GM12878 (cell line): ENCODE measurements at regions not wholly inside any gene's neighbourhood (a gene's known extent, or its start where the extent isn't known, plus 50 kb on each side); places are given as distances from the start of the nearest gene placed in this dataset.

Experiments used
- ATAC-seq: fragments of 200-7000 bp; cut with Tn5 transposase; 3 replicates; pipeline ENCODE4 v1.9.1; 2020; ENCODE audit warnings: mild to moderate bottlenecking, moderate library complexity
- BruUV-seq: library from RNA; stranded (reverse); fragments of 400-500 nt; replicated peaks from 2 replicates; lab custom pipeline; 2021; lab: Mats Ljungman, UMichigan
- CTCF ChIA-PET: fragments of 300-600 bp; sonication (Branson Sonifier 250); formaldehyde crosslinking; extraction: SDS; loops from one replicate; lab custom pipeline; 2021; ENCODE audit warnings: inconsistent platforms; lab: Yijun Ruan, JAX
- POLR2A ChIA-PET: fragments of 350-600 bp; formaldehyde crosslinking; extraction: SDS; loops from one replicate; lab custom pipeline; 2021; ENCODE audit warnings: inconsistent platforms; lab: Charles Lee
- RAD21 ChIA-PET: fragments of 300-600 bp; sonication (Branson Sonifier 250); formaldehyde crosslinking; loops from one replicate; lab custom pipeline; 2023; ENCODE audit warnings: antibody characterized with exemption; ENCODE audit not compliant: unreplicated experiment; lab: Charles Lee
- SMC1A ChIA-PET: fragments of 300-600 bp; sonication (Branson Sonifier 250); formaldehyde crosslinking; loops from one replicate; lab custom pipeline; 2023; ENCODE audit not compliant: unreplicated experiment, uncharacterized antibody; lab: Charles Lee
- DNase-seq: peaks from one replicate; pipeline ENCODE4 v3.0.0-alpha.2; 2011; ENCODE audit warnings: low read depth, low spot score
- FAIRE-seq: peaks from 3 replicates; lab custom pipeline; 2011; peaks lifted over from hg19 to GRCh38; lab: Jason Lieb, UNC
- H2AFZ ChIP-seq: 2 replicates; pipeline ENCODE4 v1.6.0; 2011; ENCODE audit warnings: low read depth, low read length, control low read depth; ENCODE audit not compliant: control insufficient read depth
- H3K27ac ChIP-seq: 2 replicates; pipeline ENCODE4 v1.5.1; 2011; ENCODE audit warnings: control low read depth; ENCODE audit not compliant: control insufficient read depth, insufficient read depth
- H3K27me3 ChIP-seq, 2 experiments: replicated peaks in 1 of 2; 2 replicates each; pipeline versions ENCODE4 v1.6.0 to v1.6.1; 2011; ENCODE audit warnings: low read length in 1 of 2; ENCODE audit not compliant: control insufficient read depth in 2 of 2, insufficient read depth in 2 of 2
- H3K36me3 ChIP-seq, 2 experiments: 2 replicates each; pipeline ENCODE4 v1.5.1; 2011; ENCODE audit warnings: low read length in 1 of 2; ENCODE audit not compliant: control insufficient read depth in 2 of 2, insufficient read depth in 2 of 2
- H3K4me1 ChIP-seq: 2 replicates; pipeline ENCODE4 v1.6.1; 2011; ENCODE audit warnings: mild to moderate bottlenecking, low read length, moderate library complexity, mixed read lengths; ENCODE audit not compliant: control insufficient read depth, insufficient read depth
- H3K4me2 ChIP-seq: 2 replicates; pipeline ENCODE4 v1.6.0; 2011; ENCODE audit warnings: control low read depth; ENCODE audit not compliant: control insufficient read depth, insufficient read depth
- H3K4me3 ChIP-seq: fragments of 200-600 bp; sonication (generic); 2 replicates; pipeline ENCODE4 v1.5.1; 2016
- H3K79me2 ChIP-seq: 2 replicates; pipeline ENCODE4 v1.6.0; 2011; ENCODE audit warnings: low read length; ENCODE audit not compliant: control insufficient read depth, insufficient read depth
- H3K9ac ChIP-seq: 2 replicates; pipeline ENCODE4 v1.8.0; 2011; ENCODE audit warnings: low read length, control low read depth, mixed read lengths; ENCODE audit not compliant: control insufficient read depth, insufficient read depth
- H3K9me3 ChIP-seq: replicated peaks from 3 replicates; pipeline ENCODE4 v1.5.1; 2011; ENCODE audit warnings: mild to moderate bottlenecking, low read length; ENCODE audit not compliant: control insufficient read depth, insufficient read depth
- H4K20me1 ChIP-seq: 2 replicates; pipeline ENCODE4 v1.6.0; 2011; ENCODE audit not compliant: control insufficient read depth, insufficient read depth
- BCLAF1 ChIP-seq: fragments of 450-650 bp; IDR thresholded peaks from 2 replicates; pipeline ENCODE4 v1.6.1; 2017; ENCODE audit warnings: antibody characterized with exemption, mild to moderate bottlenecking, moderate library complexity
- CEBPZ ChIP-seq: fragments of 150-350 bp; IDR thresholded peaks from 2 replicates; pipeline ENCODE4 v1.6.1; 2016; ENCODE audit warnings: low read depth, low read length
- EZH2 ChIP-seq: IDR thresholded peaks from 2 replicates; pipeline ENCODE4 v1.6.1; 2012; ENCODE audit warnings: low read depth, mild to moderate bottlenecking, control low read depth, inconsistent platforms, low read length, borderline replicate concordance; ENCODE audit not compliant: control insufficient read depth
- FOS ChIP-seq: IDR thresholded peaks from 3 replicates; pipeline ENCODE4 v1.6.1; 2011; ENCODE audit warnings: borderline replicate concordance; ENCODE audit not compliant: insufficient read length; ENCODE audit errors: extremely low read depth
- IRF3 ChIP-seq: fragments of 450-650 bp; IDR thresholded peaks from 2 replicates; pipeline ENCODE4 v1.6.1; 2014; ENCODE audit warnings: mild to moderate bottlenecking
- NKRF ChIP-seq: fragments of 450-650 bp; conservative IDR thresholded peaks from 2 replicates; pipeline ENCODE4 v1.6.1; 2017; ENCODE audit warnings: mild to moderate bottlenecking, moderate library complexity
- NR2C1 ChIP-seq: fragments of 450-650 bp; IDR thresholded peaks from 2 replicates; pipeline ENCODE4 v1.6.1; 2017; ENCODE audit warnings: antibody characterized with exemption, mild to moderate bottlenecking, moderate library complexity
- RAD51 ChIP-seq: fragments of 450-650 bp; IDR thresholded peaks from 2 replicates; pipeline ENCODE4 v1.6.1; 2016; ENCODE audit warnings: moderate library complexity, mild to moderate bottlenecking, inconsistent platforms
- SIN3A ChIP-seq: IDR thresholded peaks from 2 replicates; pipeline ENCODE4 v1.6.1; 2012; ENCODE audit warnings: low read depth, low read length, improper control_type of control experiment
- SREBF2 ChIP-seq: IDR thresholded peaks from 2 replicates; pipeline ENCODE4 v1.6.1; 2012; ENCODE audit warnings: mild to moderate bottlenecking, low read length
- TCF3 ChIP-seq: IDR thresholded peaks from 2 replicates; pipeline ENCODE4 v1.6.1; 2012; ENCODE audit warnings: low read depth, mild to moderate bottlenecking, low read length, borderline replicate concordance; ENCODE audit not compliant: insufficient read depth
- WGBS: methylation state at CpG from one replicate; pipeline ENCODE4 v1.1.6; 2016; ENCODE audit warnings: low lambda C conversion rate; ENCODE audit not compliant: insufficient replicate concordance, insufficient coverage; ENCODE audit errors: missing lambda C conversion rate; 5-methylcytosine and 5-hydroxymethylcytosine counted together
- in situ Hi-C: fragments of 300-500 bp; cut with MboI; formaldehyde crosslinking; loops from 9 replicates; pipeline ENCODE4 v1.14.3; 2018; ENCODE audit warnings: mixed read lengths
- intact Hi-C: fragments of 100-400 bp; cut with micrococcal nuclease; formaldehyde crosslinking; loops from one replicate; pipeline ENCODE4 v1.14.2; 2022; ENCODE audit not compliant: unreplicated experiment

- no peak for TF ChIP-seq EZH2
- TF ChIP-seq, all 136 proteins: peak for 0
These were observed 128.7 kb downstream of the MID1IP1 start (continued) for GRCh38 chrX:38929966-38930421.

GRCh38 chrX:38930474-38930873 lies 129.2 kb downstream of the MID1IP1 start:
- no TSS peak for BruUV-seq
- ChIA-PET CTCF (no interaction called here), RAD21 (no interaction called here), POLR2A (no interaction called here), SMC1A (interaction anchor here (1.2 kb wide), 1 partner anchor 12 kb away, joined by 3 read pairs; no protein-coding TSS in a partner anchor)
- Histone ChIP-seq H3K4me3 (no peak overlapping the region), H3K27me3 (no peaks in the 10 kb centered on the region), H3K9ac (no peak overlapping the region), H3K79me2 (no peaks in the 10 kb centered on the region), H3K27ac (no peak overlapping the region), H3K4me2 (no peak overlapping the region), H4K20me1 (no peaks in the 10 kb centered on the region), H3K9me3 (no peaks in the 10 kb centered on the region; the same call in 2 of the 3 replicates), H3K4me1 (no peaks in the 10 kb centered on the region; the same call in 1 of the 2 replicates), H2AFZ (no peak overlapping the region), H3K36me3 (no peaks in the 10 kb centered on the region)
- TF ChIP-seq BCLAF1, result no peak
- no peak for TF ChIP-seq CEBPZ
- TF ChIP-seq SREBF2, result no peak
- TF ChIP-seq IRF3, result no peak
- no peak for TF ChIP-seq TCF3
- TF ChIP-seq NR2C1, result no peak
- no peak for TF ChIP-seq NKRF
- no peak for TF ChIP-seq FOS
- no peak for TF ChIP-seq SIN3A
- TF ChIP-seq RAD51, result no peak
- FAIRE-seq (no peak), ATAC-seq (no peak), DNase-seq (no peak)
- in situ Hi-C loops, result no loop called here
- intact Hi-C loops, result no loop called here
- 25% methylated on average over 2 of the region's 2 CpGs for WGBS
